ENCODE measurements at regions not wholly inside any gene's neighbourhood (a gene's known extent, or its start where the extent isn't known, plus 50 kb on each side); places are given as distances from the start of the nearest gene placed in this dataset.

- Histone ChIP-seq H2BK15ac (ENCODE audit: low read depth, low read length) (no peak overlapping the region), H3K18ac (ENCODE audit: insufficient read length, low read depth, low read length) (no peak overlapping the region), H3K4me1 (ENCODE audit: insufficient read depth, low read length) (no peaks in the 10 kb centered on the region), H3K9ac (ENCODE audit: extremely low read depth, insufficient read length, low read length) (no peak overlapping the region), H3K23ac (ENCODE audit: insufficient read length, low read depth, low read length) (no peak overlapping the region), H3K27ac (ENCODE audit: insufficient read length, low read depth, low read length) (no peak overlapping the region), H3K23me2 (ENCODE audit: insufficient read length, low read depth, low read length, poor library complexity, severe bottlenecking) (no peaks in the 10 kb centered on the region), H3K27me3 (ENCODE audit: insufficient read depth, low read length) (no peaks in the 10 kb centered on the region), H2AFZ (ENCODE audit: low read length) (no peak overlapping the region), H3T11ph (ENCODE audit: low read length) (no peak overlapping the region), H3K4me2 (ENCODE audit: insufficient read depth, insufficient read length, low read length) (no peak overlapping the region), H3K14ac (ENCODE audit: insufficient read depth, low read length) (no peak overlapping the region), H4K5ac (ENCODE audit: insufficient read length, low read depth, low read length) (no peak overlapping the region), H3K4ac (ENCODE audit: low read depth, low read length) (no peak overlapping the region), H3K9me3 (ENCODE audit: control insufficient read depth, low read depth, low read length) (no peaks in the 10 kb centered on the region), H3K56ac (ENCODE audit: insufficient read length, low read depth, low read length) (no peak overlapping the region), H2AK5ac (ENCODE audit: insufficient read length, low read length) (no peak overlapping the region), H2BK20ac (ENCODE audit: low read depth, low read length, poor library complexity, severe bottlenecking) (no peak overlapping the region), H3K79me2 (ENCODE audit: insufficient read depth, low read length) (no peaks in the 10 kb centered on the region), H4K8ac (replicated peaks; ENCODE audit: insufficient read length, low read depth, low read length) (no peak overlapping the region), H2BK12ac (ENCODE audit: insufficient read length, low read depth, low read length) (no peak overlapping the region), H4K20me1 (ENCODE audit: control insufficient read depth, insufficient read depth, insufficient read length) (no peaks in the 10 kb centered on the region), H2BK5ac (ENCODE audit: insufficient read length, low read length) (no peak overlapping the region), H4K91ac (ENCODE audit: insufficient read length, low read depth, low read length) (no peak overlapping the region), H3K79me1 (ENCODE audit: insufficient read depth, low read depth, low read length, poor library complexity, severe bottlenecking) (no peaks in the 10 kb centered on the region), H2BK120ac (ENCODE audit: low read depth, low read length, poor library complexity, severe bottlenecking) (no peak overlapping the region)
- Mint-ChIP-seq H3K4me3 (no peak overlapping the region), H3K4me1 (peaks cover 9 to 12% of the 10 kb centered on the region in 2 experiments), H3K9me3 (no peaks in the 10 kb centered on the region), H3K27ac (no peak overlapping the region; a peak in 1 of 7 replicates), H3K27me3 (ENCODE audit: low read depth) (no peaks in the 10 kb centered on the region), H3K36me3 (ENCODE audit: insufficient read depth in 1 of 3, low read depth in 3 of 3) (no peaks in the 10 kb centered on the region)
- no peak for DNase-seq
- TF ChIP-seq, protein P1, sequence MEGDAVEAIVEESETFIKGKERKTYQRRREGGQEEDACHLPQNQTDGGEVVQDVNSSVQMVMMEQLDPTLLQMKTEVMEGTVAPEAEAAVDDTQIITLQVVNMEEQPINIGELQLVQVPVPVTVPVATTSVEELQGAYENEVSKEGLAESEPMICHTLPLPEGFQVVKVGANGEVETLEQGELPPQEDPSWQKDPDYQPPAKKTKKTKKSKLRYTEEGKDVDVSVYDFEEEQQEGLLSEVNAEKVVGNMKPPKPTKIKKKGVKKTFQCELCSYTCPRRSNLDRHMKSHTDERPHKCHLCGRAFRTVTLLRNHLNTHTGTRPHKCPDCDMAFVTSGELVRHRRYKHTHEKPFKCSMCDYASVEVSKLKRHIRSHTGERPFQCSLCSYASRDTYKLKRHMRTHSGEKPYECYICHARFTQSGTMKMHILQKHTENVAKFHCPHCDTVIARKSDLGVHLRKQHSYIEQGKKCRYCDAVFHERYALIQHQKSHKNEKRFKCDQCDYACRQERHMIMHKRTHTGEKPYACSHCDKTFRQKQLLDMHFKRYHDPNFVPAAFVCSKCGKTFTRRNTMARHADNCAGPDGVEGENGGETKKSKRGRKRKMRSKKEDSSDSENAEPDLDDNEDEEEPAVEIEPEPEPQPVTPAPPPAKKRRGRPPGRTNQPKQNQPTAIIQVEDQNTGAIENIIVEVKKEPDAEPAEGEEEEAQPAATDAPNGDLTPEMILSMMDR (conservative IDR thresholded peaks at IDR 0.05): no peak
- WGBS (ENCODE audit: extremely low coverage, insufficient read length, low lambda C conversion rate): no CpG with 5 or more reads among the region's 7 CpGs
These were observed 462.9 kb downstream of the TXNL1 start for GRCh38 chr18:56175330-56176001.
